GM18951 (cell line): ENCODE measurements at regions not wholly inside any gene's neighbourhood (a gene's known extent, or its start where the extent isn't known, plus 50 kb on each side); places are given as distances from the start of the nearest gene placed in this dataset.

Experiments used
- POLR2A ChIP-seq: IDR thresholded peaks from 4 replicates; pipeline ENCODE4 v1.6.1; 2011; ENCODE audit warnings: mild to moderate bottlenecking; ENCODE audit not compliant: insufficient read length, insufficient read depth; ENCODE audit errors: extremely low read depth
- in situ Hi-C: fragments of 300-500 bp; cut with MboI; formaldehyde crosslinking; loops from one replicate; pipeline ENCODE4 v1.12.0; 2022; ENCODE audit warnings: low sequenced_read_pairs, mixed read lengths, inconsistent platforms; ENCODE audit not compliant: unreplicated experiment

DNA sequence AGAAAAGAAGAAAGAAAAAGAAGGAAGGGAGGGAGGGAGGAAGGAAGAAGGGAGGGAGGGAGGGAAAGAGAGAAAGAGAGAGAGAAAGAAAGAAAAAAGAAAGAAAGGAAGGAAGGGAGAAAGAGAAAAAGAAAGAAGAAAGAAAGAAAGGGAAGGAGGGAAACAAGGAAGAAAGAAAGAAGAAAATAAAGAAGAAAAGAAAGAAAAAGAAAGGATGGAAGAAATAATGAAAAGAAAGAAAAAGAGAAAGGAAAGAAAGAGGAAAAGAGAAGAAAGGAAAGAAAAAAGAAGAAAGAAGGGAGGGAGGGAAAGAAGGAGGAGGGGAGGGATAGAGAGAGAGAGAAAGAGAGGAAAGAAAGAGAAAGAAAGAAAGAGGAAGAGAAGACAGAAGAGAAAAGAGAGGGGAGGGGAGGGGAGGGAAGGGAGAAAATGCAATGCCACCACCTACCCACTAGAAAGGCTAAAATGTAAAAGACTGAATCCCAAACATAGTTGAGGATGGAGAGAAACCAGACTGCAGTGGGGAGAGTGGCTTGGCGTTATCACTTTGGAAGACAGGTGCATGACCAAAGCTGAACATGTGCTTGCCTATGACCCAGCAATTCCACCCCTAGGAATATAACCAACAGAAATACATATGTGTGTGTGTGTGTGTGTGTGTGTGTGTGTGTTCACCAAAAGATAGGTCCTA lies 66.9 kb upstream of the KLF13 start:
- no peak for TF ChIP-seq POLR2A
- in situ Hi-C loops: no loop called here

DNA sequence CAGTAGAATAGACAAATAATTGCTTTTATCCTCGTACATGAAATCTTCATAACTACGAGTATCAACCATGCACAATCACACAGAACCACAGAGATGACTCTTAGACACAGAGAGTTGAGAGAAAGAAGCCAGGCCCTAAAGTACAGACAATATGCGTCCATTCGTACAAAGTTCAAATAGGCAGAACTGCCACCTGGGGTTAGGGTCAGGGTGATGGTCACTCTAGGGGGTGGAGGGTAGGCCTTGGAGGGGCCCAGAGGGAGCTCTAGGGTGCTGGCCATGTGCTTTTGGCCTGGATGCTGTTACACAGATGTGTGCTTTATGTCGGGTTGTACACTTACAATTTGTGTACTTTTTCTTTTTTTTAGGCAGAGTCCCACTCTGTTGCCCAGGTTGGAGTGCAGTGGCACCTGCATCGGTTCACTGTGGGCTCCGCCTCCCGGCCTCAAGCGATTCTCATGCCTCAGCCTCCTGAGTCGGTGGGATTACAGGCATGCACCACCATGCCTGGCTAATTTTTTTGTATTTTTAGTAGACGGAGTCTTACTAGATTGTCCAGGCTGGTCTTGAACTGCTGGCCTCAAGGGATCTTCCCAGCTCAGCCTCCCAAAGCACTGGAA lies 65.9 kb upstream of the KLF13 start:
- in situ Hi-C loops: no loop called here
- no peak for TF ChIP-seq POLR2A

DNA sequence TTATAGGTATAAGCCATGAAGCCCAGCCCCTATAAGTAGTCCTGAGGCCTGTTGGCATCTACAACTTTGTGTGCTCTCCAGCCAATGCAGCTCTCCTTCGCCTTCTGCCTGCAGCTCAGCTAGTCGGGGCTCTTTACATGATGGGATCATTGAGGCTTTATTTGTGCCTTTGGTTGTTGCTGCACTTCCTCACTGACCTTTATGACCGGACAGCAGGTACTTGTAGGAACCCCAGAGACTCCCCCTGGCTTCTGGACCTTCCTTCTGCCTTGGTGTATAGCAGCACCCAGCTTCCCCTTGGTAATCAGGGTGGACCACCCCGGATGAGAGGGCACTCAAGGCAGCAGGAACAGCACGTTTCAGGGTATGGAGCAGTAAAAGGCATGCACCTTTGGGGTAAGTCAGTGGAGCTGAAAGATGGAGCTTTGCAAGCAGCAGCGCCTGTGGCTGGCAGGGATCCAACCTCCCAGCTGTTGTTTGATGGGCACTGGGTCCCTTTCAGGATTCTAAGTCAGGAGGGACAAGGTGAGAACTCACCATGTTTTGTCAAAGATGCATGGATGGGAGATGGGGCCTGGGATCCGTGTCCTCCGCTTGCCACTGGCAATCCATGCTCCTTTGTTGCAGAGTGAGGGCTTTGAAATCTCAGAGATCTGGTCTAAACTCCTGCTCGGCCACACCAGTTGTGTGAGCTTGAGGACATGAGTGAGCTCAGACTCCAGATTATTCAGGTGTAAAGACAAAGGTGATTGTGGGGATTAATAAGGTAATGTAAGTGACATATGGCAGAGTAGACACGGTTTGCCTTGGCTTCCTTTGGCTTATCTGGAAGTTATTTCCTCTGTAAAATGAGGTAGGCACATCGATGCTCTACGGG lies 65.1 kb upstream of the KLF13 start:
- in situ Hi-C loops: no loop called here
- no peak for TF ChIP-seq POLR2A

DNA sequence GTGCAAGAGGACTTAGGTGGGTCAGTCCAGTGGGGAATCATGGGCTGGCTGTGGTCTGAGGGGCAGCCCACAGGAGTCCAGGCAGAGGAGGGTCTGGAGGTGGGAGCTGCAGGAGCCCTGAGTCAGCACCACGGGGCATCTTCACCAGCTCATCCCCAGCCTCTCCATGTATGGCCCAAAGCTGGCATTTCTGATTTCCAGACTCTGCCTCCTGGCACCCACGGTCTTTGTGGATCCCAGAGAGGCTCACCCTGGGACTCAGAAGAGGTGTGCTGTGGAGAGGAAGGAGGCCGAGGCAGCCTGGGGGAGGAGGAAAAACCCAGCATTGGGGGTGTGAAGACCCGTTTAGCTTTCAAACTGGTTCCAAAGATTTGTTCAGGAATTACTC lies 64.5 kb upstream of the KLF13 start:
- in situ Hi-C loops: no loop called here
- TF ChIP-seq POLR2A: no peak

DNA sequence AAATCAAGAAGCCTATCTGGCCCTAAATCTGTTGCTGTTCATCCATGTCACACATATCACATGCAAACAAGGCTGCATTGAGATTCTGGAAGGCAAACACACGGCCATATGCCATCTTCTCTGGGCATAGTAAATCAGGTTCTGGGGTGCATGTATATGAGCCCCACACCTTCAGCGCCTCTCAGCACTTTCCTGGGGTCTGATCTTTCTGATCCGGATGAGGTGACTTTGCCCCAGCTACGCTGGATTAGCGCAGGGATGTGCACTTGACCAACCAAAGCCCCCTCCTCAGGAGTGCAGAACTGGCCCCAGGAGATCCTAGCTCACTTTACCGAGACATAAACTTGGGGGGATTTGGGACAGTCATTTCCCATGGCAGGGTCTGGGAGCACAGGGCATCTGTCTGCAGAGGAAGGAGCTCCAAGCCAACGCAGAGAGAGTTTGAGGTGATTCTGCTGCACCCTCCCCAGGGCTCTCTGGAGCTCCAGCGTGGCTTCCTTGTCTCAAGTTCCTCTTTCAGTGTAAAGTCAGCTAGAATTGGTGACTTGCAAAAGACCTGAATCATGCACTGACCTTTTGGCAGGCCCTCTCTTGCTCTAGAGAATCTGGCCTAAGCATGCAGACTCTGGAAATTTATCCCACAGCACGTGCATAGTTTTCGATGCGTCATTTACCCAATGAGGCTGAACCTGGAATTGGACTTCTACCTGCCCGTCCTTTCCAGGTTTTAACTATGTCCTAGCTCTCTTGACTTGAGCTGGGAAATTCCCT lies 63.5 kb upstream of the KLF13 start:
- in situ Hi-C loops: no loop called here
- peak; percentile 36 for TF ChIP-seq POLR2A

DNA sequence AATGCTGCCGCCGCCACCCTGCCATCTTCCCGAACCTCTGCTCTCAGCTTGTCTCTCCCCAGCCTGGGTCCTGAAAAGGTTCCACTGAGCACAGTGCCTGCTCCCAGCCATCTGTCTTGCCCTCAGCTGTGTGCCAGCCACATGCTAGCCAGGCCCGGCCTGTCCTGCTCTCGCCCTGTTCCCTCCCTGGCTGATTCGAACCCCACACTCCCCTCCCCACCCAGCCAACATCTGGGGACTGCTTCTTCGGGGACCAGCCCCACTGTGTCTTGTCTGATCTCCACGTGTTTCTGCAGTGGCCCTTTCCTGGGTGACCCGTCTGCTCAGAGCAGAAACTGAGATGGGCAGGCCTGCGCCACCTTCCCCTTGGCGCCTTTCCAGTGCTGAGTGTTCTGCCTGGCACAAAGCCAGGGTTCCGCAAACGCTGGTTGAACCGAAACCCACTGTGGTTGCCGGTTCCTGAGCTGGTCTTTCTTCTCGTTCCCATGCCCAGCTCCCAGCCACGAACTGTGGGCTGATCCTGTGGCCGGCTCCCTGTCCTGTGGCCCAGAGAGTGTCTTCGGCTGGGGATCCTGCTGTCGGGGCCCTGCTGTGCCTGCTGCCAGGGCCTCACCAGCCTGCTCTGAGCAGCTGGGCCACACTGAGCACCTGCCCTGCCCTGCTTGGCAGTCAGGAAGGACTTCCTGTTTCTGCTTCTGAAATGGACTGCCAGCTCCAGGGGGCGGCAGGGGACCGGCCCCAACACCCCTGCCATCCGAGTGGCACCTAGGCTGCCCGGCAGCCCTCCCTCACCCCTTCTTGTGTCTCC lies 62.7 kb upstream of the KLF13 start:
- in situ Hi-C loops: no loop called here

DNA sequence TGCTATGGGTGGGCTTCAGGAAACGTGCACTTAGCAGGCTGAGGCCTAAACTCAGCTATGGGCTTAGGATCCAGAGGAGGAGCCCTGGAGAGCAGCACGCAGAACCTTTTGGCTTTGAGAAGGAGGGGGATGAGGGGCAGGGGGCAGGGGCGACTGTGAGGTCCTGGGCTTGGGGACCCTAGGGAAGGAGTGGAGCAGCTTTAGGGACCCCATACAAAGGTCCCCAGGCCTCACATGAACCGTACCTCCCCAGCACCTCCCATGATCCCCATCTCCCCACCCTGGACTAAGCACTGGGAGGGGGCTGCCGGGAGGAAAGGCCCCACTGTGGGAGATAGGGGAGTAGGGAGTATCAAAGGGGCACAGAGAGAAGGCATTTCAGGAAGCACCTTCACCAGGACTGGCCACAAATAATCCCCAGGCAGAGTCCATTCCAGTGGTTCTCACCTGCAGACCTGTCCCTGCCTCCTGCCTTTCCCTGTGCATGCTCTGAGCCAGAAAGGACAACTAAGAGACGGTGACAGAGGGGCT lies 62.0 kb upstream of the KLF13 start:
- TF ChIP-seq POLR2A: no peak
- in situ Hi-C loops: no loop called here

More for the DNA sequence above, 62.7 kb upstream of the KLF13 start:
- peak; percentile 39 for TF ChIP-seq POLR2A

DNA sequence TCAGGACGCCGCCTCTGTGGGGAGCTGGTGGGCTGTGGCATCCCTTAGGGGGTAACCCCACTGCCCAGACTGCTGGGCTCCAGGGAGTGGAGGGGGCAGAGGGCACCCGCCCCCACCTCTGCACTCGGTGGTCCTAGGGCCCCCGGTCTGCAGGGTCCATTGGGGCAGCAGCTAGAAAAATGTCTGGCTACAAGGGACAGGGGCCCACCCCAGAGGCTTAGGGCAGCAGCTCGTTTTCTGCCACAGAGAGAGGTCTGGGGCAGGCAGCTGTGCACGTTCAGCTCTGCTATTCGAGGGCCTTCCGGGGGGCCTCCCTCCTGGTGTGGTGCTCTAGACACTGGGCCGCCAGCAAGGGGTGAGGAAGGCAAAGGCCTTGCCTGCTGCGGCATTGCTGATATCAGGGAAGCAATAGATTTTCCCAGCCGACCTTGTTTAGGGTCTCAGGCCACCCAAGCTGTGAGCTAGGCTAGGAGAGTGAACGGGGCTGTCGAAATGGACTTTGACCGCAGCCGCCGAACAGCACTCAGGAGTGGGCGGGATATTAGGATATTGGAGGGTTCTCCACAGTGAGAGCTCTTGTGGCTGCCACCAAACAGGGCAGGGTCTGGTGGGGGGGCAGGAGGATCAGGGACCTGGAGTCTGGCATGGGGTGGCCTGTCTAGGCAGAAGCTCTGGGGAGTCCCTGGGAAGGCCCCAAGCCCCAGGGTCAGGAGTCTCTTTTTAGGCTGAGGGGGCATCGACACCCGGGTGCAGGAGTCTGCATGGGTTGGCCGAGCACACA lies 61.4 kb upstream of the KLF13 start:
- no peak for TF ChIP-seq POLR2A
- in situ Hi-C loops: no loop called here

DNA sequence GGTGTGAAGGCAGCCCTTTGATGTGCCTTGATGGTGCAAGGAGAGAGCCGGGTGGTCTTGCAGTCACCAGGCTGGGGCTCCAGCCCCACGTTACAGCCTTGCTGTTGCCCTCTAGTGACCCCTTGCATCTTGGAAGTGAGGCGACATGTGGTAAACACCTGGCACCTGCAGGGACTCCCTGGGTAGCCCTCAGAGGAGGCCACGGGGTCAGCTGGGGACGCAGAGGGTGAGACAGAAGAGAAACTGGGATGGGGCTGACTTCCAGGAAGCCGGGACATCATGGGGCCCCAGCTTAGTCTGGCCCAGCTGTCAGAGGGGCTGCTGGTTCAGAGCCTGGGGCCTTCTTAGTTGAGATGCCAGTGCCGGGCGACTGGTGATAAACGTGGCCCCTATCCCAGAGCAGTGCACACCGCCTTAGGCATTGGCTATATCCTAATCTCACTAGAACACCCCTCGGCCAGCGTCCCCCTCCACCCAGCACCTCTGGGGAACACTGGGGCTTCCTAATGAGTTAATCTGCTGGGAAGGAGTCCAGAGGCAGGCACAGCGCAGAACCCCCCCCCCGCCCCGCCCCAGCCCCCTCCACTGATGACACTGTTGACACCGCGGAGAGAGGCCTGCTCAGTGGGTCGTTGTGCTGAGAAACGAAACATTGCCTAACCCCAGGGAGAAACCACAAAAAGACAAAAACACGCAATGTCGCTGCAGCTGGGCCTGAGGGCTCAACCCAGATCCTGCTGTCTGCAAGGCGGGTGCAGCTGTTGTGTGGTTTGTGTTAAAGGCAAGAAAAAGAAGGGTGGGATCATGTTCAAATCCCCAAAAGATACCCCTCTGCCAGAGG lies 60.5 kb upstream of the KLF13 start:
- in situ Hi-C loops: no loop called here
- peak; percentile 16 for TF ChIP-seq POLR2A

DNA sequence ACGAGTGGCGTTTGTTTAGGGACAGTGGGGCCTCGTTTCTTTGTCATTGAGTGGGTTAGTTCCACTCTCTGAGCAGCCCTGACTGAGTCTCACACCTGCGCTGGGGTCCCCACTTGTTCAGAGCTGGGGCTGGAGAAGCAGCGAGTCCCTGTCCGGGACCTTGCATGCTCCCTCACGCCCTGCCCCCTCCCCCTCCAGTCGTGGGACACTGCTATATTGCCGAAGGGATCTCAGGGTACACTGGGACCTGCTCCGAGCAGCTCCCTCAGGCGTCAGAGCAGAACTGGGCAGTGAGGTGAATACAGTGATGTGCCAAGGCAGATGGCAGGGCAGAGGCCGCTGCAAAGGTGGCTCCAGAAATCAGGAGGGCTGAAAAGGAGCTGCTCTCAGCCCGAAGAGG lies 59.9 kb upstream of the KLF13 start:
- TF ChIP-seq POLR2A: no peak
- in situ Hi-C loops: no loop called here
